Left colon (tissue), 2 donors: ENCODE measurements at regions not wholly inside any gene's neighbourhood (a gene's known extent, or its start where the extent isn't known, plus 50 kb on each side); places are given as distances from the start of the nearest gene placed in this dataset.
A peak's percentile ranks its signal among the peaks of the same experiment; 100 is the strongest.

ENCODE experiments used
- ATAC-seq: fragments of 200-7000 bp; cut with Tn5 transposase; one replicate; pipeline ENCODE4 v1.9.1; 2020; ENCODE audit warnings: mild to moderate bottlenecking, moderate library complexity
- DNase-seq, 2 donors: peaks; one replicate each; pipeline ENCODE4 v3.0.0-alpha.2; 2020
- intact Hi-C, 2 donors: fragments of 100-400 bp; cut with DNase I in 1 of 2; cut with micrococcal nuclease in 1 of 2; formaldehyde crosslinking; loops; one replicate each; pipeline versions ENCODE4 v1.11.2 to v1.14.0; 2022; cut with DNase I, micrococcal nuclease
- donor health status: DM: no; HTN: no; CAD: no.
- donor health status: DM: yes; HTN: yes; CAD: no.

GRCh38 chr2:34031097-34031496 is 432.0 kb upstream of the FAM98A start:
- intact Hi-C loops = no loop called here
- DNase-seq = no peak
- no peak for ATAC-seq

DNA sequence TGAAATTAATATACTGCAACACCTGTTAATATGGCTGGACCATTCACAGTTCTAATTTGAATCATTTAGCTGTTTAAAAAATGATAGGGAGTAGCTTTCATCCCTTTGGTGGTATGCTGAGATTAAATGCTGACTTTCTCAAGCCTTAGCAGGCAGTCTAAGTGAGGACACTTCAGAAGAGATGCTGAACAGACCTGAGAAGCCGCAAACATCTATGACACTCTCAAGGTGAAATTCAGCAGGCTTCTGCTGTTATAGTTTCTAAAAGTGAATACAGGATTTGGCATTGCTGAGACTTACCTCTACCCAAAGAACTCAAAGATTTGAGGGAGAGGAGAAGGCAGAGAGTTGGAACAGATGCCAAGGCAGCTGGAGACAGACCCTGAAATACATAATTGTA is 431.2 kb upstream of the FAM98A start:
- ATAC-seq (no peak), DNase-seq (no peak)
- intact Hi-C loops = no loop called here

DNA sequence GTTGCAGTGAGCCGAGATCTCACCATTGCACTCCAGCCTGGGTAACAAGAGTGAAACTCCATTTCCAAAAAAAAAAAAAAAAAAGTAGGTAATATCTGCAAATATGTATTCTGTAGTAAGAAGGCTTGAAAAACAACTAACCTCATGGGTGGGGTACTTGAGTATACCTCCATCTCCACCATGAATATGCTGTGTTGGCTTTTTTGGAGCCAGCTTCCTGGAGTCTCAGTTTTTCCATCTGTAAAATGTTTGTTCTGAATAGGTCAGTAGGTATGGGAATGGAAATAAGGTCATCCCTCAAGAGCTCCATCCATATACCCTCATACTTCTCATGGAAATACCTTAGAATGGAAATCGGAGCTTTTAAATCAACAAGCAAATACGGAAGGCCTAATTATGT is 430.0 kb upstream of the FAM98A start:
- ATAC-seq (no peak), DNase-seq (no peak)
- intact Hi-C loops = no loop called here

DNA sequence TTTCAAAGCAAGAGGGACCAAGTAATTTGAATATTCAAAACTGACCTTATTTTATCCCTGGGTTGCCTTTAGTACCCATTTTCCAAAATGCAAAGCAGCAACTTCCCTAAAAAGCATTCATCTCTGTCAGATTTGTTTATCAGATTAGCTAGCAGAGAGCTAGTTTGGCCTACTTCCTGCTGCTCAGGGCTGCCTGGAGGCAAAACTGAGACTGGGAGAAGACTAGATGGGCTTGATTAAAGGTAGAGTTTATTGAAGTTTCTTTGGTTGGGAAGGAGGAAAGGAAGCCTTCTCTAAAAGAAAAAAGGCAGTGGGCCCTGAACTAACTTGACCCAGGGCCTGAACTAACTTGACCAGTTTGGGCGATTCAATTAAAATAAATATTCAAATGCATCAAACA is 426.1 kb upstream of the FAM98A start:
- ATAC-seq (no peak), DNase-seq (no peak)
- intact Hi-C loops = no loop called here

GRCh38 chr2:34012715-34013302 is 413.7 kb upstream of the FAM98A start:
- ATAC-seq (peak; percentile 78), DNase-seq (peak; percentile 28 to 57)
- intact Hi-C loops = loop anchor here in 1 of 2 donors (10.0 kb wide), 1 partner anchor 1402 kb away; no protein-coding TSS in a partner anchor

- ATAC-seq = no peak
- intact Hi-C loops = loop anchor here in 1 of 2 donors (10.0 kb wide), 1 partner anchor 1403 kb away; no protein-coding TSS in a partner anchor
- DNase-seq = no peak
Observed at GRCh38 chr2:34011684-34012083, 412.6 kb upstream of the FAM98A start.

- intact Hi-C loops = no loop called here
- DNase-seq (no peak), ATAC-seq (no peak)
Observed at GRCh38 chr2:34005901-34006300, 406.8 kb upstream of the FAM98A start.

DNA sequence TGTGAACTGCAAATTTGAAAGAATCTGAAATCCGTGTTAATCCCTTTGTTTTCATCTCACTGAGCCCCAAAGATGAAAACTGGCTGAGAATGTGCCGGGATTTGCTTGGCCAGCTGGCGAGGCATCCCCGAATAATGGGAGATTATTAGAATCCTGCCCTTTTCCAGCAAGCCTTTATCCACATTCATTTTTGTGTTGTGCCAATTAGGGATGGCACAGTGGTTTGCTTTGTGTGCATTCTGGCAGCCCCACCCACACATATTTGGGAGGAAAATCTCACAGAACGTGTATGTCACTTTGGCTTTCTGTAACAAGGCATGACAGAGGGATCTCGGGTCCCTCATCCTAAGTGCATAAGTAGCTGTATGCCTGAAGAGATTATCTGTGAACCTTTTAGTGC is 405.8 kb upstream of the FAM98A start:
- no peak for ATAC-seq
- no peak for DNase-seq
- intact Hi-C loops = no loop called here

- intact Hi-C loops = no loop called here
- no peak for DNase-seq
- ATAC-seq = no peak
Observed at GRCh38 chr2:34003795-34004194, 404.7 kb upstream of the FAM98A start.

DNA sequence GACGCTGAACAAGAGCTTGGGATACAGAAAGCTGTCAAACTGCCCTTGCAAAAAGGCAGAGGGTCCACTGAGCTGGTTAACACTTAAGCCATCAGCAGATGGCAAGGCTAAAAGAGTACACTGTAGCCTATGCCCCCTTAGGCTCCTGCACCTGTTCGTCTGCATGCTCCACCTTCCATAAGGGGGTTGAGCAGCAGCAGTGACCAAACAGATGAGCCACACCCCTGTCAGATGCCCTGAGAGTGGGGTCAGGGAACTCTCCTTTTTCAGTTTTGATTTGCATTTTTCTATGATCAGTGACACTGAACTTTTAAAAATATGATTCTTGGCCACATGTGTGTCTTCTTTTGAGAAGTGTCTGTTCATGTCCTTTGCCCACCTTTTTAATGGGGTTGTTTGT is 402.5 kb upstream of the FAM98A start:
- intact Hi-C loops = no loop called here
- DNase-seq (no peak), ATAC-seq (no peak)

- ATAC-seq (no peak), DNase-seq (no peak)
- intact Hi-C loops = no loop called here
Observed at GRCh38 chr2:33984131-33984530, 385.0 kb upstream of the FAM98A start.

- ATAC-seq = no peak
- intact Hi-C loops = no loop called here
- DNase-seq = no peak
Observed at GRCh38 chr2:33978471-33978870, 379.4 kb upstream of the FAM98A start.

DNA sequence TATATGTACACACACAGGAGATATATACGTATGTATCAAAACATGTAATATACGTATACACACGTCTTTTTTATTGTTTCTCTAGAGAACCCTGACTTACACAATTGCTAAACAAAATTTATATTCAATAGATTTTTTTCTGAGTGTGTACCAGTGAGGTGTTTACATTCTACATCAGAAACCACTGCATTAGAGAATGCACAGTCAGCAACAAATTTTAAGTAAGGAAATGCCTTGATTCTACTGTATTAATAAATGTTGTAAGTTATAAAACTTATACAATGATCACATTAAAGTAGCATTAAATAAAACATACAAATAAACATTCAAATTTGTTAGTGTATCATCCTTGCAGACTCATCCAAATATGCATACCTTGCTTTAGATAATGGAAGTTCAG is 376.4 kb upstream of the FAM98A start:
- intact Hi-C loops = no loop called here
- ATAC-seq = no peak
- no peak for DNase-seq

GRCh38 chr2:33967103-33967502 is 368.0 kb upstream of the FAM98A start:
- ATAC-seq (no peak), DNase-seq (no peak)
- intact Hi-C loops = no loop called here

- DNase-seq (no peak), ATAC-seq (no peak)
- intact Hi-C loops = no loop called here
Observed at GRCh38 chr2:33958591-33958990, 359.5 kb upstream of the FAM98A start.

DNA sequence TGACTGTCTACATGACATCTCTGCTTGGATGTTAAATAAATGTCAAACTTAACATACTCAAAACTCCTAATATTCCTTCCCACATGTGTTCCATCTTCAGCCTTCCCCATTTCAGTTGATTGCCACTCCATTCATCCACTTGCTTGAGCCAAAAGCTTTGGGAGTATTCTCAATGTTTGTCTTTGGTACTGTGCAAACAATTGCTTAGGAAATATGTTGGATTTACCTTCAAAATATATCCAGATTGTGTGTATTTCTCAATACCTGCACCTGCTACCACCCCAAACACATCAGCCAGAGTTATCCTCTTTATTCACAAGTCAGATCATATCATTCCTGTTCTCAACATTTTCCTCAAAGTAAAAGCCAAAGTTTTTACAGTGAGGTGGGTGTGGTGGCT is 350.3 kb upstream of the FAM98A start:
- ATAC-seq = no peak
- DNase-seq = no peak
- intact Hi-C loops = no loop called here

DNA sequence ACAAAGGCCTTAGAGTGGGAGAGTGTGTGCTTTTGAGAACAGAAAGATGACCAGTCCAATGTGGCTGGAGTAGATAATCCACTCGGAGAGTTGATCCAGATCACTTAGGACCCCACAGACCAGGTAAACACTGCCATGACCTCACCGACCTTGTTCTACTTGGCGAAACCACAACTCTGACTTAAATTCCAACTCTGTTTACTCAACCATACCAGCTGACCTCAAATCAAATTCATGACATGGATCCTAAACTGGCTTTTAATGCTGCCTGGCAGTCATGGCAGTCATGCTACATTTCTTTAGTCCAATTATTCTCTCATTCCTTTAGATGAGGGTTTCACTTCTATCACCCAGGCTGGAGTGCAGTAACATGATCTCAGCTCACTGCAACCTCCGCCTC is 347.1 kb upstream of the FAM98A start:
- intact Hi-C loops = no loop called here
- no peak for ATAC-seq
- no peak for DNase-seq

- DNase-seq = no peak
- no peak for ATAC-seq
- intact Hi-C loops = no loop called here
Observed at GRCh38 chr2:33933203-33933602, 334.1 kb upstream of the FAM98A start.

GRCh38 chr2:33931164-33931563 is 332.1 kb upstream of the FAM98A start:
- DNase-seq (no peak), ATAC-seq (no peak)
- intact Hi-C loops = no loop called here

DNA sequence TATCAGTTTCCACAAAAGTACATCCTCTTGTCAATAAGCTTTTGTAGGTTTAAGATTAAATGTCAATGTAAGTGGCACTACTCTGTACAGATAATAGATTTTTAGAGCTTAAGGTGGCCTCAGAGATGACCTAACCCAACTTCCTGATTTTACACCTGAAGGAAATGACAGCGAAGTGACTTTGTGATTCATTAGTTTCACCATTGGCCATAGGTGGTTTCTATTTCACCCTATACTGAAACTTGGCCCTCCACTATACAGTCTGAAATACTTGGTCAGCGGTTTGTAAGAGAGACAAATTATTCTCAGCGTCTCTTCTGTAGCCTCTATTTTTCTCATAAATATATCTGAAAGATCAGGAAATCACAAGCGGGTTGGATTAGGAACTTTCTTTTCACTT is 330.4 kb upstream of the FAM98A start:
- no peak for ATAC-seq
- no peak for DNase-seq
- intact Hi-C loops = no loop called here

DNA sequence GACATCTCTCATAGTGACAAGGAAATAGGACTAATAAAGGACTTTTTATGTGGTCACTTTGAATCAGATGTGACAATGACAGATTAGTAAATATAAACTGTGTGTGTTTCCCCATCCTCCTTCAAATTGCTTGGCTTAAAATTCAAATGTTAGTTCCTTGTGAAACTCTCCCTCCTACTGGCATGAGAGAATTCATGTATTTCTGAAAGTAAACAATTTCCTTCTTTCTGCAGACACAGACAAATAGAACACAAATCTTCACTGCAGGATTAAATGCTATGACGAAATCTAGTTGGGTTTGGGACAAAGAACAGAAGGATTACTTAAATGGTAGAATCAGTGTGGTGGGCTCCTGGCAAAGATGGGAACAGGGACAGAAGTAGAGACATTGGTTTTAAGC is 328.7 kb upstream of the FAM98A start:
- intact Hi-C loops = no loop called here
- ATAC-seq (no peak), DNase-seq (no peak)

DNA sequence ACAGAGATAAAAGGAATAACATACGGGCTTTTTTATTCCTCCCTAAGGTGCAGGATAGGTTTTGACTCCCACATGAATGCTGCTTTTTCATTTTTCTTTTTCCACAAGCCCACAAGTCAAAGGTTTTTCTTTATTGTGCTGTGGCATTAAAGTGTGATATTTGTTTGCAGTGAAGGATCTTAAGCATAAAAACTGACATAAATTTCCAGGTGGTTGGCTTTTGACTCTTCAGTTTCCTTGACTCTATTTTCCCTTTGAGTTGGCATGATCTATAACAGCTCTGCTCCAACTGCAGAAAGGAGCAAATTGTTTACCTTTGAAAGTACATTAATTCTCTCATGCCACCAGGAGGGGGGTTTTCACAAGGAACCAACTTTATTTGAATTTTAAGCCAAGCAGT is 326.2 kb upstream of the FAM98A start:
- no peak for DNase-seq
- no peak for ATAC-seq
- intact Hi-C loops = no loop called here
